GM21529 (cell line): ENCODE measurements at regions not wholly inside any gene's neighbourhood (a gene's known extent, or its start where the extent isn't known, plus 50 kb on each side); places are given as distances from the start of the nearest gene placed in this dataset.

Source experiments
- ATAC-seq: cut with Tn5 transposase; IDR thresholded peaks from one replicate; pipeline ENCODE4 v1.9.1; 2021; ENCODE audit not compliant: unreplicated experiment

GRCh38 chr2:120683701-120684100 is 52.0 kb upstream of the GLI2 start:
- no peak for ATAC-seq

DNA sequence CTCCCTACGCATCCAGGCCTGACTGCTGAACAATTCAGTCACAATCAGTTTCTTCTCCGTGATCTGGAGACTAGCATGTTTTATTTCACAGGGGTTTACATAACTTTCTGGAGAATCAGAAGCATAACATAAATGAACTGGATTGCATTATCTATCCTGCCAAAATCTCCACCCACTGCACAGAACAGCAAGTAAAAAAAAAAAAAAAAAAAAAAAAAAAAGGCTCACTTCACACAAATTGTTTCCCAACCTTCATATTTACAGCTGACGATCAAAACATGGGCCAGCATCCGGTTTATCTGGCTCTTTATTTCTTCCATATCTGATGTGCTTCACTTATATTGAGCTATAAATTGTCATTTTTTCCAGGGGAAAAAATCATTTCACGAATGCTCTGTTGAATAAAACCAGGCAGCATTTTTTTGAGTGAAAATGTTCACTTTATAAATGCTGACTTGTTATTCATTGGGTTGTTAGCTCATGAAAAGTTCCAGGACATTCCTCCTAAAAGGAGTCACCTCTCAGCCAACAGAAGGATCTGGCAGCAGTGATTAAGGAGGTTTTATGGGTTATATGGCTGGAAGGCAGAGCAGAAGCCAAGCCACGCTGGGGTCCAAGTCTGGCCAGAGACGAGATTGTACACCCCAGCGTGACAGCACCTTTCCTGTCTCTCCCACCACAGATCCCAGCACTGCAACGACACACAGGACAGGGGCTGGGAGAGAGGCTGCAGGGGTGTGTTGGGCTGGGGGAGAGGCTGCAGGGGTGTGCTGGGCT is 51.2 kb upstream of the GLI2 start:
- no peak for ATAC-seq

- no peak for ATAC-seq
These were observed 50.3 kb upstream of the GLI2 start for GRCh38 chr2:120685066-120685973.
